Naive thymus-derived CD4-positive, alpha-beta T cell (primary cell): ENCODE measurements at regions not wholly inside any gene's neighbourhood (a gene's known extent, or its start where the extent isn't known, plus 50 kb on each side); places are given as distances from the start of the nearest gene placed in this dataset.

Experiments used
- ATAC-seq: fragments of 150-1000 bp; cut with Tn5 transposase; 2 replicates; pipeline ENCODE4 v1.10.0; 2021; ENCODE audit warnings: mild to moderate bottlenecking, moderate library complexity
- CTCF ChIA-PET: fragments of 350-600 bp; sonication (Branson Sonifier 250); formaldehyde crosslinking; loops from one replicate; lab custom pipeline; 2021; ENCODE audit warnings: antibody characterized with exemption; lab: Charles Lee
- POLR2A ChIA-PET: fragments of 350-600 bp; sonication (Branson Sonifier 250); formaldehyde crosslinking; loops from one replicate; lab custom pipeline; 2021; ENCODE audit warnings: antibody characterized with exemption, inconsistent platforms; lab: Charles Lee
- DNase-seq, 9 donors: peaks; one replicate each; pipeline versions ENCODE4 v3.0.0 to v3.0.0-alpha.2; 2020 to 2022; ENCODE audit warnings: mixed read lengths in 1 of 9
- H3K27ac ChIP-seq: one replicate; pipeline ENCODE4 v1.7.0; 2013; ENCODE audit warnings: mild to moderate bottlenecking, low read depth, low read length, moderate library complexity
- H3K27me3 ChIP-seq, 2 donors: one replicate each; pipeline ENCODE4 v1.7.0; 2013; ENCODE audit warnings: low read length in 2 of 2, mild to moderate bottlenecking in 2 of 2, moderate library complexity in 2 of 2; ENCODE audit not compliant: control insufficient read depth in 2 of 2, insufficient read depth in 2 of 2
- H3K36me3 ChIP-seq, 3 experiments: 1 replicate in 2 of 3; 2 replicates in 1 of 3; pipeline ENCODE4 v1.7.0; 2013; ENCODE audit warnings: low read length in 3 of 3, mild to moderate bottlenecking in 3 of 3, moderate library complexity in 1 of 3; ENCODE audit not compliant: insufficient read depth in 3 of 3, control insufficient read depth in 2 of 3
- H3K4me1 ChIP-seq, 2 donors: one replicate each; pipeline ENCODE4 v1.7.0; 2013; ENCODE audit warnings: low read length in 2 of 2, mild to moderate bottlenecking in 2 of 2, moderate library complexity in 1 of 2; ENCODE audit not compliant: control insufficient read depth in 2 of 2, insufficient read depth in 2 of 2
- H3K4me3 ChIP-seq: 2 replicates; pipeline ENCODE4 v1.7.0; 2013; ENCODE audit warnings: mild to moderate bottlenecking, low read length
- H3K9me3 ChIP-seq, 3 experiments: 1 replicate in 2 of 3; 2 replicates in 1 of 3; pipeline ENCODE4 v1.7.0; 2013; ENCODE audit warnings: low read length in 3 of 3; ENCODE audit not compliant: control insufficient read depth in 2 of 3
- H3K27ac Mint-ChIP-seq, 9 donors: one replicate each; pipeline ENCODE4 v1.8.0; 2020 to 2022; ENCODE audit warnings: mixed read lengths in 9 of 9, mild to moderate bottlenecking in 8 of 9, moderate library complexity in 5 of 9, inconsistent platforms in 2 of 9
- H3K27me3 Mint-ChIP-seq, 5 donors: one replicate each; pipeline ENCODE4 v1.8.0; 2021 to 2022; ENCODE audit warnings: mixed read lengths in 5 of 5, mild to moderate bottlenecking in 1 of 5
- H3K36me3 Mint-ChIP-seq, 5 donors: one replicate each; pipeline ENCODE4 v1.8.0; 2020 to 2022; ENCODE audit warnings: mixed read lengths in 5 of 5, mild to moderate bottlenecking in 3 of 5, inconsistent platforms in 1 of 5
- H3K4me1 Mint-ChIP-seq, 7 donors: one replicate each; pipeline ENCODE4 v1.8.0; 2020 to 2022; ENCODE audit warnings: mixed read lengths in 7 of 7, mild to moderate bottlenecking in 3 of 7, inconsistent platforms in 1 of 7
- H3K4me3 Mint-ChIP-seq, 10 donors: one replicate each; pipeline ENCODE4 v1.8.0; 2020 to 2022; ENCODE audit warnings: mild to moderate bottlenecking in 10 of 10, mixed read lengths in 10 of 10, moderate library complexity in 6 of 10, inconsistent platforms in 2 of 10
- H3K9me3 Mint-ChIP-seq, 11 donors: one replicate each; pipeline ENCODE4 v1.8.0; 2020 to 2022; ENCODE audit warnings: mixed read lengths in 11 of 11, mild to moderate bottlenecking in 4 of 11, inconsistent platforms in 1 of 11, moderate library complexity in 1 of 11
- intact Hi-C, 2 donors: fragments of 100-400 bp; cut with micrococcal nuclease; formaldehyde crosslinking; loops; one replicate each; pipeline ENCODE4 v1.15.1; 2023

DNA sequence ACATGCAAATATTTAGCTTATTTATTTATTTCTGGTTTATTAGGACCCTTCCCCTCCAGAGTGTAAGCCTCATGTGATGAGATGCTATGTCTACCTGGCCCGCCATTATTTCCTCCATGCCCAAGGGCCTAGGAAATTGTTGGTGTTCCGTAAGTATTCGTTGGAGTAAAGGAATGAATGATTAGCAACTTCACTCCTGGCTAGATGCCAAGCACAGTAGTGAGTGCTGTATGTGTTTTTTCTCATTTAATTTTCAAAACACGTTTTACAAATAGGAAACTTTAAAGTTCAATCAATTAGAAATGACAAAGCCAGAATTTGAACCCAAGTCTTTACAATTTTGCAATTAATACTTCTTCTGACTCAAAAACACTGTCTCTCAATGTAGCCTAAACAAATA is 253.8 kb downstream of the BCAT1 start:
- H3K4me1 Mint-ChIP-seq: no peaks in the 10 kb centered on the region
- H3K4me3 ChIP-seq: no peak overlapping the region
- intact Hi-C loops: no loop called here
- ATAC-seq (no peak), DNase-seq (no peak)
- no peaks in the 10 kb centered on the region for H3K27me3 ChIP-seq
- CTCF ChIA-PET: no interaction called here
- H3K9me3 ChIP-seq: no peaks in the 10 kb centered on the region
- peaks cover 0 to 7% (median 0%) of the 10 kb centered on the region in 5 donors for H3K27me3 Mint-ChIP-seq
- H3K36me3 Mint-ChIP-seq: no peaks in the 10 kb centered on the region
- POLR2A ChIA-PET: no interaction called here
- no peaks in the 10 kb centered on the region for H3K4me1 ChIP-seq
- no peak overlapping the region for H3K27ac ChIP-seq
- H3K4me3 Mint-ChIP-seq: no peak overlapping the region
- no peak overlapping the region for H3K27ac Mint-ChIP-seq
- H3K36me3 ChIP-seq: no peaks in the 10 kb centered on the region
- peaks cover 0 to 3% (median 0%) of the 10 kb centered on the region in 11 donors for H3K9me3 Mint-ChIP-seq

GRCh38 chr12:24688601-24689000 is 260.3 kb downstream of the BCAT1 start:
- no peaks in the 10 kb centered on the region for H3K4me1 Mint-ChIP-seq
- no peaks in the 10 kb centered on the region for H3K36me3 Mint-ChIP-seq
- DNase-seq (no peak), ATAC-seq (no peak)
- Histone ChIP-seq H3K27ac (no peak overlapping the region), H3K9me3 (no peaks in the 10 kb centered on the region), H3K27me3 (no peaks in the 10 kb centered on the region), H3K4me1 (no peaks in the 10 kb centered on the region), H3K36me3 (no peaks in the 10 kb centered on the region), H3K4me3 (no peak overlapping the region)
- H3K27ac Mint-ChIP-seq: no peak overlapping the region
- H3K27me3 Mint-ChIP-seq: peaks cover 0 to 6% (median 0%) of the 10 kb centered on the region in 5 donors
- peaks cover 0 to 7% (median 0%) of the 10 kb centered on the region in 11 donors for H3K9me3 Mint-ChIP-seq
- ChIA-PET CTCF (no interaction called here), POLR2A (no interaction called here)
- no peak overlapping the region for H3K4me3 Mint-ChIP-seq
- intact Hi-C loops: no loop called here

DNA sequence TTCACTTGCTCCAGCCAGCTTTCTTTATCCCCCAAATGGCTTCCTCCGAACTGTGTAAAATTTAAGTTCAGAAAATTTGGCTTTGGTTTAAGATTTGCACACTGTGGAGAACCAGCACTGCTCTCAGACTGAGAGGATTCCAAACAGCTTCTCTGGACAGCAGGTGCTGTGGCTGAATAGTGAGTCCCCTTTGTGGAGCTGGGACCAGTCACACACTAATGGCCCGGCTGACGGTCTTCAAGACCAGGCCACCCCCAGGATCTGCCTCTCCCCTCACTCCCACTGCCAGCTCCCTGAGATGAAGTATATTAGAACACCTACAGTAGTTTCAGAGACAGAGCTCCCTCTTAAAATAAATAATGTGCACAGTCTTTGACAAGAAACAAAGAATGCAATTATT is 267.3 kb downstream of the BCAT1 start:
- Histone ChIP-seq H3K9me3 (no peaks in the 10 kb centered on the region), H3K27ac (no peak overlapping the region), H3K27me3 (no peaks in the 10 kb centered on the region), H3K4me1 (no peaks in the 10 kb centered on the region), H3K4me3 (no peak overlapping the region), H3K36me3 (no peaks in the 10 kb centered on the region)
- intact Hi-C loops: no loop called here
- ATAC-seq: no peak
- Mint-ChIP-seq H3K27ac (no peak overlapping the region), H3K4me3 (no peak overlapping the region), H3K4me1 (no peaks in the 10 kb centered on the region), H3K36me3 (no peaks in the 10 kb centered on the region), H3K9me3 (peaks cover 0 to 3% (median 0%) of the 10 kb centered on the region in 11 donors), H3K27me3 (no peaks in the 10 kb centered on the region)
- POLR2A ChIA-PET: no interaction called here
- no peak for DNase-seq
- CTCF ChIA-PET: no interaction called here

GRCh38 chr12:24679126-24679525 is 269.8 kb downstream of the BCAT1 start:
- Histone ChIP-seq H3K9me3 (no peaks in the 10 kb centered on the region), H3K4me1 (no peaks in the 10 kb centered on the region), H3K36me3 (no peaks in the 10 kb centered on the region), H3K4me3 (no peak overlapping the region), H3K27ac (no peak overlapping the region), H3K27me3 (no peaks in the 10 kb centered on the region)
- no peak for DNase-seq
- CTCF ChIA-PET: no interaction called here
- Mint-ChIP-seq H3K27ac (no peak overlapping the region), H3K4me1 (no peaks in the 10 kb centered on the region), H3K27me3 (no peaks in the 10 kb centered on the region), H3K4me3 (no peak overlapping the region), H3K36me3 (no peaks in the 10 kb centered on the region), H3K9me3 (peaks cover 0 to 7% (median 2%) of the 10 kb centered on the region in 11 donors)
- ATAC-seq: peak; percentile 8
- POLR2A ChIA-PET: no interaction called here
- intact Hi-C loops: no loop called here

GRCh38 chr12:24678436-24678835 is 270.5 kb downstream of the BCAT1 start:
- H3K27ac ChIP-seq: no peak overlapping the region
- H3K4me1 Mint-ChIP-seq: no peaks in the 10 kb centered on the region
- H3K36me3 Mint-ChIP-seq: no peaks in the 10 kb centered on the region
- H3K4me3 Mint-ChIP-seq: no peak overlapping the region
- peaks cover 0 to 8% (median 2%) of the 10 kb centered on the region in 11 donors for H3K9me3 Mint-ChIP-seq
- H3K27me3 ChIP-seq: no peaks in the 10 kb centered on the region
- no peaks in the 10 kb centered on the region for H3K36me3 ChIP-seq
- H3K27me3 Mint-ChIP-seq: no peaks in the 10 kb centered on the region
- ChIA-PET CTCF (no interaction called here), POLR2A (no interaction called here)
- DNase-seq (no peak), ATAC-seq (no peak)
- H3K4me3 ChIP-seq: no peak overlapping the region
- no peaks in the 10 kb centered on the region for H3K9me3 ChIP-seq
- H3K27ac Mint-ChIP-seq: no peak overlapping the region
- H3K4me1 ChIP-seq: no peaks in the 10 kb centered on the region
- intact Hi-C loops: no loop called here

DNA sequence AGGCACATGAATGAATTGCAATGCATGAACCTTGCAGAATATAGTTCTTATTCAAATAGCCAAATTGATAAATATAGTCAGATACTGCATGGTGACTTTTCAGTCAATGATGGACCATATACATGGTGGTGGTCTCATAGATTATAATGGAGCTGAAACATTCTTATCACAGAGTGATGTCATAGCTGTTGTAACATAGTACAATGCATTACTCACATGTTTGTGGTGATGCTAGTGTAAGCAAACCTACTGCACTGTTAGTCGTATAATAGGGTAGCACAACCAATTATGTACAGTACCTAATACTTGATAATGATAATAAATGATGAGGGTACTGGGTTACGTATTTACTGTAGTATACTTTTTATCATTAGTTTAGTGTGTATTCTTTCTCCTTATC is 280.3 kb downstream of the BCAT1 start:
- Mint-ChIP-seq H3K4me3 (no peak overlapping the region), H3K36me3 (no peaks in the 10 kb centered on the region), H3K4me1 (no peaks in the 10 kb centered on the region), H3K27ac (no peak overlapping the region), H3K27me3 (no peaks in the 10 kb centered on the region), H3K9me3 (peaks cover 0 to 5% (median 0%) of the 10 kb centered on the region in 11 donors)
- CTCF ChIA-PET: interaction anchor here (0.5 kb wide), 1 partner anchor 1959 kb away, joined by 3 read pairs; no protein-coding TSS in a partner anchor
- POLR2A ChIA-PET: no interaction called here
- H3K4me1 ChIP-seq: no peaks in the 10 kb centered on the region
- no peak overlapping the region for H3K27ac ChIP-seq
- DNase-seq: no peak
- no peaks in the 10 kb centered on the region for H3K27me3 ChIP-seq
- ATAC-seq: no peak
- H3K4me3 ChIP-seq: no peak overlapping the region
- no peaks in the 10 kb centered on the region for H3K36me3 ChIP-seq
- no peaks in the 10 kb centered on the region for H3K9me3 ChIP-seq
- intact Hi-C loops: no loop called here

- intact Hi-C loops: no loop called here
- ChIA-PET CTCF (interaction anchor here (0.6 kb wide), 1 partner anchor 135 kb away, joined by 5 read pairs; no protein-coding TSS in a partner anchor), POLR2A (no interaction called here)
- H3K4me3 ChIP-seq: no peak overlapping the region
- no peaks in the 10 kb centered on the region for H3K9me3 Mint-ChIP-seq
- no peak overlapping the region for H3K4me3 Mint-ChIP-seq
- H3K27me3 Mint-ChIP-seq: peaks cover 0 to 10% (median 0%) of the 10 kb centered on the region in 5 donors
- no peaks in the 10 kb centered on the region for H3K4me1 ChIP-seq
- H3K27me3 ChIP-seq: no peaks in the 10 kb centered on the region
- no peak overlapping the region for H3K27ac ChIP-seq
- no peaks in the 10 kb centered on the region for H3K4me1 Mint-ChIP-seq
- H3K36me3 Mint-ChIP-seq: no peaks in the 10 kb centered on the region
- DNase-seq (no peak), ATAC-seq (peak; percentile 35)
- H3K9me3 ChIP-seq: no peaks in the 10 kb centered on the region
- H3K36me3 ChIP-seq: no peaks in the 10 kb centered on the region
- no peak overlapping the region for H3K27ac Mint-ChIP-seq
These were observed 284.6 kb downstream of the BCAT1 start for GRCh38 chr12:24664161-24664880.
